CD1c-positive myeloid dendritic cell (primary cell): ENCODE measurements at regions not wholly inside any gene's neighbourhood (a gene's known extent, or its start where the extent isn't known, plus 50 kb on each side); places are given as distances from the start of the nearest gene placed in this dataset.

Source experiments
- DNase-seq: peaks from one replicate; pipeline ENCODE4 v3.0.0-alpha.2; 2016; ENCODE audit errors: extremely low spot score

DNA sequence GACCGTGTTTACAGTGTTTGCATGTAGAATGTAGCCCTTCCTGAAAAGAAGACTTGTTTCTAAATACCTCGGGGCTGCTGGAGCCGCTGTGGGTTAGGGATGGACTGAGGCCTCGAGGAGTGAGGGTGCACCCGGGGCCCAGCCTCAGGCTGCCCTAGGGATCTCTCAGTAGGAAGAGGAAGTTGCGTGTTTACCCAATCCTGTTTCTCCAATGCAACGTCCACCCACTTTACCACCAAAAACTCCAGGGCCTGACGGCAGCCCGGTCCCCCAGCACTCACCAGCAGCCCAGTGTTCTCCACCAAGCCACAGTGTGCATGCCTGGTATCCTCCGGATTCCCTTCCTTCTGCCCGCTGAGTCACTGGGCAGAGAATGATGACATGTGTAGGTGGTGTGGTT lies 255.8 kb downstream of the GLI2 start:
- DNase-seq, result no peak

DNA sequence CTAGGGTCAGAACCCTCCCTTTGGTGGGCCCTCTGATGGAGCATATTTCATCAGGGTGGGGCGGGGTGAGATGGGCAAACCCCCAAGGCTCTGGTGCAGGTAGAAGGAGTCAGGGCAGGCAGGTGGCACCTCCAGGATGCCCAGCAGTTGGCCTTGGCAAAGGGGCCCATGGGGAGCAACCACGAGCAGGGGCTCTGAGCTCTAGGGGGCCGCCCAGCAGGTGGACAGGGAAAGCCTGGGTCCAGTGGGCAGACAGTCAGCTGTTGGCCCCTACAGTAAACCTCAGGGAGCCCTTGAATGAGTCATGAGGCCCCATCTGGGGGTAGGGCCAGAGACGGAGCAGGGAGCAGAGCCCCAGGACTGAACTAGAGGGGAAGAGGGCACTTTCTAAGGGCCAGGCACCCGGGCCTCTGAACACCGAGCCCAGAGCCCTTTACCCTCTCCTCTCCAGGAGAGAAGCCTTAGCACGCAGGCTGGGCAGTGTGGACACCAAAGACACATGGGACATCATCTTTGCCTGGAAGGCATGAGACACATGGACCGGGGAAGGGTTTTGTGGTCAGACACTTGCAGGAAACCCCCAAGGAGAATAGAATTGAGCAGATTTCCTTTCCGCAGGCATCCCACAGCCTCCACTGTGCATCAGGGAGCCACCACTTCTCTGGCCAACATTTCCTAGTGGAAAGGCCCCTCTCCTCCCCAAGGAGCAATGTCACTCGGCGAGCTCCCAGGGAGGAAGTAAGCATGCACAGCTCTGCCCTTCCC lies 257.3 kb downstream of the GLI2 start:
- DNase-seq, result no peak

- no peak for DNase-seq
These were observed 258.0 kb downstream of the GLI2 start for GRCh38 chr2:120993661-120994060.

DNA sequence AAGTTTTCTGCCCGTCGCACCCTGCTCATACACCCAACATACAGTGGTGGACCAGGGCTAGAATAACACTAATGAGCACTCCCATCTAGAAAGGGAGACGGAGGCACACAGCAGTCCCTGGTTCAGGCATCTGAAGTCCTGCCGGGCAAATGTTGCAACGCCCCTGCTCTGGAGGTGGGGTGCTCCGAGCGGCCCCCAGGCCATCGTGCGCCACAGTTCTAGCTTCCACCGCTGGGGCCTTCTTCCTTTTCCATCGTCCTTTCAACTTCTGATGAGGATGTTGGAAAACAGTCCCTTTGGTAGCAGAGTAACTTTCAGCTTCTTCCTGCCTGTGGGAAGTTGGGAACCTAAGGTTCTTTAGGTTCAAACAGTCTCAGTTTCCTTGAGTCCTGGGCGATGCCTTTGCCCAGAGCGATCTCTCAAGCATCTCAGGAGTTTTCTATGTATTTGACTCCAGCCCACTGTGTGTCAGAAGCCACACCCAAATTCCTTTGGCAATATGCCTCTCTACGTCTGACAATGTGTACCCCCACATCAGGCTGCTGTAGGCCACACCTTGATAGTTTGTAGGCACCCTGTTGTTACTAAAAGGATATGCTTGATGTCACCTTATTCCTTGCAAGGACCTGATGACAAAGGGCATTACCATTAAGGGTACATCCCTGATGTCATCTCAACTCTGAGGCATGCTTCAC lies 258.8 kb downstream of the GLI2 start:
- DNase-seq, result no peak

- no peak for DNase-seq
These were observed 259.5 kb downstream of the GLI2 start for GRCh38 chr2:120995152-120995551.

- no peak for DNase-seq
These were observed 260.1 kb downstream of the GLI2 start for GRCh38 chr2:120995656-120996190.

DNA sequence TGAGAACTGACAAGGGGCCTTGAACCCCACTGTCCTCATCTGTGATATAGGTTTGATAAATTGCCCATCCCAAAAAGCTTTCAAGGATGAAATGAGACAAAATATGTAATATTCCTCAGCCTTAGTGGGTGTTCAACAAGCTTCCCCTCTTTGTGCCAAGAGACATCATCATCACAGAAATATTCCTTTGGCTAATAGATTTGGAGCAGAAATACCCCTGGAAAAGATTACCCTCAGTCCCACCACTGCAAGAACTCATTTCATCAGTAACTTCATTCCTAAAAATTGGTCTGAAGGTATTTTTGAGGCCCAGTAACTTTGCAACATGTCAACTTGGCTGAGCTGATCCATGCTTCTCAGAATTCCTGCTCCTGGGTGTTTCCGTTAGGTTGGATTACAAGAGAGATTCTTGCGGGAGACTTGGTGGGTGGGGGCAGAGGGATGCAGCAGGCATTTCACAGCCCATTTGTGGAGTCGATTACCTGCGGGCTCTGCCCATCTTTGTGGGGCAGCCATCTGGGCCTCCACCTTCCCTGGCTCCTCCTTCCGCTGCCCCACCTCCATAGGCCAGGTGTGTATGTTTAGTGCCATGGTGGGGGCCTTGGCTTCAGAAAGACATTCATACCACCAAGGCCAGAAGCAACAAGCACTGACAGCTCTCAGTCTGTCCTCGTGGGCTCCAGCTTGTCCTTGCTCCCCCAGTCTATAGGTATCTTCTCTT lies 263.9 kb downstream of the GLI2 start:
- DNase-seq, result no peak

- no peak for DNase-seq
These were observed 265.1 kb downstream of the GLI2 start for GRCh38 chr2:121000804-121001203.

GRCh38 chr2:121001641-121002040 lies 266.0 kb downstream of the GLI2 start:
- no peak for DNase-seq

DNA sequence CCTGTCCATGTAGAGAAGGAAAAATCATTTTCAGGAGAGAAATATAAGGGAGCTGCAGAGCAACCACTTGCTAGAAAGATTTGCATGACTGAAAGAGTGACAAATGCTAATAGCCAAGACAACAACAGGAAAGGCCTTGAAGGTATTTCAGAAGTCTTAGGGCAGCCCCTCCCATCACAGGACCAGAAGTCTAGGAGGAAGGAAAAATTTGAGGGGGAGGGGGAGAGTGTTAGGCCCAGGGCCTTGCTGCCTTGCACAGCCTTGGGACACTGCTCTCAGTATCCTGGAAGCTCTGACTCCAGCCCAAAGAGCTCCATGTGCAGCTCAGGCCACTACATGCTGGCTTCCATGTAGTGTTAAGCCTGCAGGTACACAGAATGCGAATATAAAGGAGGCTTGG lies 266.9 kb downstream of the GLI2 start:
- no peak for DNase-seq

DNA sequence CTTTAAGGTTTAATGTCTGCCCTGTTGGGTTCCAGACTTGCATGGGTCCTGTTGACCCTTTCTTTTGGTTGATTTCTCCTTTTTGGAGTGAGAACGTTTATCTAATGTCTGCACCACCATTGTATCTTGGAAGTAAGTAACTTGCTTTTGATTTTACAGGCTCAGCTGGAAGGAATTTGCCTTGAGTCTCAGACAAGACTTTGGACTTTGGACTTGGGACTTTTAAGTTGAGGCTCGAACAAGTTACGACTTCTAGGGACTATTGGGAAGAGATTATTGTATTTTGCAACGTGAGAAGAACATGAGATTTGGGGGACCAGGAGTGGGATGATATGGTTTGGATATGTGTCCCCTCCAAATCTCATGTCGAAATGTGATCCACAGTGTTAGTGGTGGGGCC lies 267.7 kb downstream of the GLI2 start:
- no peak for DNase-seq

DNA sequence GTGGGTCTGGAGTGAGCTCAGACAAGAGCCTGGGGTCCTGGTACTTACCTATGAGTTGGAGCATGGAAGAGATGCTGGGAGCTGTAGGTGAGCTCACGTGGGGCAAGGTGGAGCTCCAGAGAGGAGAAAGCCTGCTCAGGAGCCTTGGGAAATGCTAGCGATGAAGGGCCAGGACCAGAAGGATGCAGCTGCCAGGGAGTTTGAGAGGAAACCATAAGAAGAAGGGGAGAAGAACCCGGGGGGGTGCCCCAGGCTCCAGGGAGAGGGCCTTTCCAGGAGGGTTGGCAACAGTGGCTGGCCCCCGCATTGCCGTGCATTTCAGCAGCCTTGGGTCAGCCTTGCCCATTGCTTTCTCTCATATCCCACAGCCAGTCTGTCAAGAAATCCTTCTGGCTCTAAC lies 268.7 kb downstream of the GLI2 start:
- no peak for DNase-seq

GRCh38 chr2:121004950-121005349 lies 269.3 kb downstream of the GLI2 start:
- DNase-seq, result no peak

GRCh38 chr2:121005453-121005852 lies 269.8 kb downstream of the GLI2 start:
- DNase-seq, result no peak

DNA sequence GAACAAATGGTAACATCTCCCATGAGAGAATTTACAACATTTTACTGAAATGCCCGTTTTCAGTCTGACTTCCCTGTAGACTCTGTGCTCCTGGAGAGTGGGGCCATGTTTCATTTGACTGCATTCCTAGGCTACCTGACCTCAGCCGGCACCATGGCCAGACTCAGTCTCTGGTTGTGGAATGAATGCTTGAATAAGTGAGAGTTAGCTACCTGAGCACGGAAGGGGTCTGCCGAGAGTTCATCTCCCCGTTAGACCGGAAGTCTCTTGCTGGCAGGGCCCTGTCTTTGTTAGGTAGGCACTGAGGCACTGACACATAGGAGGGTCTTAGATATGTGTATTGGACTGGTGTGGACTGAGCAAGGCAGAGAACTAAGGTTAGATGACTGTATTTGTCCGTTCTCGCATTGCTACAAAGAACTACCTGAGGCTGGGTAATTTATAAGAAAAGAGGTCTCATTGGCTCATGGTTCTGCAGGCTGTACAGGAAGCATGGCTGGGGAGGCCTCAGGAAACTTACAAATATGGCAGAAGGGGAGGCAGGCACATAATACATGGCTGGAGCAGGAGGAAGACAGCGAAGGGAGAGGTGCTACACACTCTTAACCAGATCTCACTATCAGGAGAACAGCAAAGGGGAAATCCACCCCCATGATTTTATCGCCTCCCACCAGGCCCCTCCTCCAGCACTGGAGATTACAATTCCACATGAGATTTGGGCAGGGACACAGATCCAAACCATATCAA lies 271.2 kb downstream of the GLI2 start:
- no peak for DNase-seq

DNA sequence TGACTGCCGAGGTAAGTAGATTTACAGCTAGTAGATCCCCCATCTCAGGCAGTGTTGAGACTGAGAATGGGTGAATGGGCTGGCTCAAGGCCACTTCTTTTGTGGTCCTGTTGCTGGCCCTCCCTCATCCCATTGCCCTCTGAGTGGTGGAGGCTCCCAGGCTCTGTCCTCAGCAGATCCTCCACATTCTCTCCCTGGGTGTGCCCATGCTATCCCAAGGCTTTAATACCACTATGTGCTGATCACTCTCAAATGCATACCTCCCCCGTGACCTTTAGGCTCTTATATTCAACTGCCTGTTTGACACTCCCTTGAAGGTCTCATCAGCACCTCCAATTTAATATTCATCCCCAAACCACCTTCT lies 271.8 kb downstream of the GLI2 start:
- DNase-seq, result no peak

- no peak for DNase-seq
These were observed 273.3 kb downstream of the GLI2 start for GRCh38 chr2:121008975-121009374.

- DNase-seq, result no peak
These were observed 274.0 kb downstream of the TFCP2L1 start for GRCh38 chr2:121010998-121011397.

- DNase-seq, result no peak
These were observed 270.1 kb downstream of the TFCP2L1 start for GRCh38 chr2:121014876-121015275.

GRCh38 chr2:121015971-121016485 lies 269.0 kb downstream of the TFCP2L1 start:
- DNase-seq, result no peak

GRCh38 chr2:121017396-121017795 lies 267.6 kb downstream of the TFCP2L1 start:
- no peak for DNase-seq
